Liver (tissue), 7 donors: ENCODE measurements at regions not wholly inside any gene's neighbourhood (a gene's known extent, or its start where the extent isn't known, plus 50 kb on each side); places are given as distances from the start of the nearest gene placed in this dataset.

Experiments
- DNase-seq: peaks from one replicate; pipeline ENCODE4 v3.0.0-alpha.2; 2017; ENCODE audit warnings: low spot score
- H3K27ac ChIP-seq, 2 donors: one replicate each; pipeline ENCODE4 v1.7.0; 2013; ENCODE audit warnings: inconsistent platforms in 2 of 2, low read length in 2 of 2, control low read depth in 1 of 2, low read depth in 1 of 2, mild to moderate bottlenecking in 1 of 2
- H3K27me3 ChIP-seq, 4 donors: one replicate each; pipeline versions ENCODE4 v1.6.1 to v1.7.0; 2013; ENCODE audit warnings: low read length in 3 of 4, inconsistent platforms in 1 of 4, mild to moderate bottlenecking in 1 of 4, moderate library complexity in 1 of 4; ENCODE audit not compliant: control insufficient read depth in 4 of 4, insufficient read depth in 4 of 4
- H3K36me3 ChIP-seq, 4 donors: one replicate each; pipeline versions ENCODE4 v1.6.1 to v1.7.0; 2013; ENCODE audit warnings: low read length in 3 of 4, mild to moderate bottlenecking in 3 of 4, low read depth in 1 of 4, moderate library complexity in 1 of 4; ENCODE audit not compliant: control insufficient read depth in 4 of 4, insufficient read depth in 3 of 4
- H3K4me1 ChIP-seq, 4 donors: one replicate each; pipeline versions ENCODE4 v1.6.1 to v1.7.0; 2013; ENCODE audit warnings: low read length in 3 of 4, mild to moderate bottlenecking in 3 of 4, moderate library complexity in 1 of 4; ENCODE audit not compliant: control insufficient read depth in 4 of 4, insufficient read depth in 4 of 4
- H3K4me3 ChIP-seq, 3 donors: one replicate each; pipeline versions ENCODE4 v1.6.1 to v1.7.0; 2013; ENCODE audit warnings: low read length in 3 of 3, control low read depth in 1 of 3, low read depth in 1 of 3, mild to moderate bottlenecking in 1 of 3
- H3K9ac ChIP-seq, 2 donors: one replicate each; pipeline ENCODE4 v1.7.0; 2013; ENCODE audit warnings: low read length in 2 of 2, mild to moderate bottlenecking in 2 of 2, moderate library complexity in 2 of 2, control low read depth in 1 of 2, low read depth in 1 of 2
- H3K9me3 ChIP-seq, 4 donors: one replicate each; pipeline versions ENCODE4 v1.6.1 to v1.7.0; 2013; ENCODE audit warnings: low read length in 3 of 4; ENCODE audit not compliant: control insufficient read depth in 4 of 4
- EGR1 ChIP-seq, 2 donors: IDR thresholded peaks; 2 replicates each; pipeline ENCODE4 v1.6.1; 2016 to 2018; ENCODE audit warnings: antibody characterized with exemption in 2 of 2, low read depth in 2 of 2
- FOXA1 ChIP-seq: IDR thresholded peaks from 2 replicates; pipeline ENCODE4 v1.6.1; 2016; ENCODE audit warnings: antibody characterized with exemption
- FOXA2 ChIP-seq: IDR thresholded peaks from 2 replicates; pipeline ENCODE4 v1.6.1; 2016; ENCODE audit warnings: antibody characterized with exemption
- GABPA ChIP-seq, 2 donors: IDR thresholded peaks in 1 of 2; conservative IDR thresholded peaks in 1 of 2; 2 replicates each; pipeline ENCODE4 v1.6.1; 2016; ENCODE audit warnings: antibody characterized with exemption in 2 of 2, mild to moderate bottlenecking in 1 of 2, moderate library complexity in 1 of 2
- HNF4A ChIP-seq, 2 donors: conservative IDR thresholded peaks; 2 replicates each; pipeline ENCODE4 v1.6.1; 2016; ENCODE audit warnings: antibody characterized with exemption in 2 of 2, mild to moderate bottlenecking in 2 of 2
- HNF4G ChIP-seq: IDR thresholded peaks from 2 replicates; pipeline ENCODE4 v1.6.1; 2016; ENCODE audit warnings: antibody characterized with exemption
- JUND ChIP-seq, 2 donors: IDR thresholded peaks; 2 replicates each; pipeline ENCODE4 v1.6.1; 2016; ENCODE audit warnings: antibody characterized with exemption in 2 of 2
- RAD21 ChIP-seq, 2 donors: IDR thresholded peaks; 2 replicates each; pipeline ENCODE4 v1.6.1; 2016; ENCODE audit warnings: antibody characterized with exemption in 2 of 2, mild to moderate bottlenecking in 2 of 2
- SP1 ChIP-seq: IDR thresholded peaks from 2 replicates; pipeline ENCODE4 v1.6.1; 2018; ENCODE audit warnings: antibody characterized with exemption, mild to moderate bottlenecking
- TAF1 ChIP-seq: conservative IDR thresholded peaks from 2 replicates; pipeline ENCODE4 v1.6.1; 2016; ENCODE audit warnings: antibody characterized with exemption, mild to moderate bottlenecking
- YY1 ChIP-seq: IDR thresholded peaks from 2 replicates; pipeline ENCODE4 v1.6.1; 2016; ENCODE audit warnings: antibody characterized with exemption, mild to moderate bottlenecking
- TF ChIP-seq, protein P1 (sequence below): IDR thresholded peaks from 2 replicates; pipeline ENCODE4 v1.6.1; 2016; ENCODE audit warnings: antibody characterized with exemption
- TF ChIP-seq, protein P2 (sequence below): fragments of 150-350 bp; IDR thresholded peaks from 2 replicates; pipeline ENCODE4 v1.5.1; 2017; ENCODE audit warnings: improper control_type of control experiment, low read depth, low read length; ENCODE audit not compliant: missing input control
- TF ChIP-seq, protein P3 (sequence below): IDR thresholded peaks from 2 replicates; pipeline ENCODE4 v1.6.1; 2016; ENCODE audit warnings: antibody characterized with exemption
- TF ChIP-seq, protein P4 (sequence below): IDR thresholded peaks from 2 replicates; pipeline ENCODE4 v1.6.1; 2016; ENCODE audit warnings: antibody characterized with exemption, mild to moderate bottlenecking
- donor health status: healthy.
- donor health status: healthy.
- donor health status: healthy.
- donor health status: healthy.

DNA sequence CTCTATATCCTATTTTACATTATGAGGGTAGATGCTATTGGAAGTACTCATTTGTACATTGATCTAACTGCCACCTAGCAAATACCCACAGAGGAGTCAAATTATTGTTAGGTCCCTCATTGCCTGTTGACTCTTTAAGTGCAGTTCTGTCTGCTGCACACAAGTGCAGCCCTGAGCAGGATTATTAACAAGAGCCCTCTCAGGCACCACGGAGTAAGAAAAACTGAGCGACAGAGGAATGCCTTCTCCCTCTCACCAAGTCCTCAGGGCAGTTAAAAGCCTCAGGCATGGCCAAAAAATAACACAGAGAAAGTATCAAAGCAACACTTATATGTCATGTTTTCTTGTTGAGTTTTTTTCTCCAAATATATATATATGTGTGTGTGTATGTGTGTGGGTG, 340.0 kb upstream of the NRG3 start (continued):
- TF ChIP-seq, protein P1, sequence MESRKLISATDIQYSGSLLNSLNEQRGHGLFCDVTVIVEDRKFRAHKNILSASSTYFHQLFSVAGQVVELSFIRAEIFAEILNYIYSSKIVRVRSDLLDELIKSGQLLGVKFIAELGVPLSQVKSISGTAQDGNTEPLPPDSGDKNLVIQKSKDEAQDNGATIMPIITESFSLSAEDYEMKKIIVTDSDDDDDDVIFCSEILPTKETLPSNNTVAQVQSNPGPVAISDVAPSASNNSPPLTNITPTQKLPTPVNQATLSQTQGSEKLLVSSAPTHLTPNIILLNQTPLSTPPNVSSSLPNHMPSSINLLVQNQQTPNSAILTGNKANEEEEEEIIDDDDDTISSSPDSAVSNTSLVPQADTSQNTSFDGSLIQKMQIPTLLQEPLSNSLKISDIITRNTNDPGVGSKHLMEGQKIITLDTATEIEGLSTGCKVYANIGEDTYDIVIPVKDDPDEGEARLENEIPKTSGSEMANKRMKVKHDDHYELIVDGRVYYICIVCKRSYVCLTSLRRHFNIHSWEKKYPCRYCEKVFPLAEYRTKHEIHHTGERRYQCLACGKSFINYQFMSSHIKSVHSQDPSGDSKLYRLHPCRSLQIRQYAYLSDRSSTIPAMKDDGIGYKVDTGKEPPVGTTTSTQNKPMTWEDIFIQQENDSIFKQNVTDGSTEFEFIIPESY, result no peak
- TF ChIP-seq JUND (IDR thresholded peaks at IDR 0.05) (no peak), HNF4G (no peak), GABPA (IDR thresholded peaks at IDR 0.05 in 1 of 2, conservative IDR thresholded peaks at IDR 0.05 in 1 of 2) (no peak)

DNA sequence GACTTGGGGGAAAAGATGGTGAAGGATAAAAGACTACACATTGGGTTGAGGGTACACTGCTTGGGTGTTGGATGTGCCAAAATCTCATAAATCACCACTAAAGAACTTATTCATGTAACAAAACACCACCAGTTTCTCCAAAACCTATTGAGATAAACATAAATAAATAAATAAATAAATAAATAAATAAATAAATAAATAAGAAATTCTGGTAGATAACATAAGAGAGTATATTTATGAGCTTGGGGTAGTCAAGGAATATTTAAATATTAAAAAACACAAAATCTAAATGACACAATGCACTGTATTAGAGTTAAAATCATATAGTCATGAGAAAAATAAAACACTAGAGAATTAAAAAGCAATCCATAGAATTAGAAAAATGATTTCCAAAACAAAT, 333.5 kb upstream of the NRG3 start:
- Histone ChIP-seq H3K27me3 (no peaks in the 10 kb centered on the region), H3K36me3 (no peaks in the 10 kb centered on the region), H3K9me3 (peaks cover 0 to 5% (median 0%) of the 10 kb centered on the region in 4 donors), H3K27ac (no peak overlapping the region), H3K4me1 (no peaks in the 10 kb centered on the region), H3K9ac (no peak overlapping the region), H3K4me3 (no peak overlapping the region)
- DNase-seq, result no peak
- TF ChIP-seq FOXA2 (no peak), RAD21 (IDR thresholded peaks at IDR 0.05) (no peak), FOXA1 (no peak), EGR1 (IDR thresholded peaks at IDR 0.05; ENCODE audit: low read depth in 2 of 2) (no peak), GABPA (IDR thresholded peaks at IDR 0.05 in 1 of 2, conservative IDR thresholded peaks at IDR 0.05 in 1 of 2) (no peak), TAF1 (no peak), JUND (IDR thresholded peaks at IDR 0.05) (no peak), YY1 (no peak), HNF4A (conservative IDR thresholded peaks at IDR 0.05) (no peak), HNF4G (no peak), SP1 (no peak)
- TF ChIP-seq, protein P2, sequence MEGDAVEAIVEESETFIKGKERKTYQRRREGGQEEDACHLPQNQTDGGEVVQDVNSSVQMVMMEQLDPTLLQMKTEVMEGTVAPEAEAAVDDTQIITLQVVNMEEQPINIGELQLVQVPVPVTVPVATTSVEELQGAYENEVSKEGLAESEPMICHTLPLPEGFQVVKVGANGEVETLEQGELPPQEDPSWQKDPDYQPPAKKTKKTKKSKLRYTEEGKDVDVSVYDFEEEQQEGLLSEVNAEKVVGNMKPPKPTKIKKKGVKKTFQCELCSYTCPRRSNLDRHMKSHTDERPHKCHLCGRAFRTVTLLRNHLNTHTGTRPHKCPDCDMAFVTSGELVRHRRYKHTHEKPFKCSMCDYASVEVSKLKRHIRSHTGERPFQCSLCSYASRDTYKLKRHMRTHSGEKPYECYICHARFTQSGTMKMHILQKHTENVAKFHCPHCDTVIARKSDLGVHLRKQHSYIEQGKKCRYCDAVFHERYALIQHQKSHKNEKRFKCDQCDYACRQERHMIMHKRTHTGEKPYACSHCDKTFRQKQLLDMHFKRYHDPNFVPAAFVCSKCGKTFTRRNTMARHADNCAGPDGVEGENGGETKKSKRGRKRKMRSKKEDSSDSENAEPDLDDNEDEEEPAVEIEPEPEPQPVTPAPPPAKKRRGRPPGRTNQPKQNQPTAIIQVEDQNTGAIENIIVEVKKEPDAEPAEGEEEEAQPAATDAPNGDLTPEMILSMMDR, result no peak
- TF ChIP-seq, protein P1, result no peak
- TF ChIP-seq, protein P3, sequence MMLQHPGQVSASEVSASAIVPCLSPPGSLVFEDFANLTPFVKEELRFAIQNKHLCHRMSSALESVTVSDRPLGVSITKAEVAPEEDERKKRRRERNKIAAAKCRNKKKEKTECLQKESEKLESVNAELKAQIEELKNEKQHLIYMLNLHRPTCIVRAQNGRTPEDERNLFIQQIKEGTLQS, result no peak
- TF ChIP-seq, protein P4, sequence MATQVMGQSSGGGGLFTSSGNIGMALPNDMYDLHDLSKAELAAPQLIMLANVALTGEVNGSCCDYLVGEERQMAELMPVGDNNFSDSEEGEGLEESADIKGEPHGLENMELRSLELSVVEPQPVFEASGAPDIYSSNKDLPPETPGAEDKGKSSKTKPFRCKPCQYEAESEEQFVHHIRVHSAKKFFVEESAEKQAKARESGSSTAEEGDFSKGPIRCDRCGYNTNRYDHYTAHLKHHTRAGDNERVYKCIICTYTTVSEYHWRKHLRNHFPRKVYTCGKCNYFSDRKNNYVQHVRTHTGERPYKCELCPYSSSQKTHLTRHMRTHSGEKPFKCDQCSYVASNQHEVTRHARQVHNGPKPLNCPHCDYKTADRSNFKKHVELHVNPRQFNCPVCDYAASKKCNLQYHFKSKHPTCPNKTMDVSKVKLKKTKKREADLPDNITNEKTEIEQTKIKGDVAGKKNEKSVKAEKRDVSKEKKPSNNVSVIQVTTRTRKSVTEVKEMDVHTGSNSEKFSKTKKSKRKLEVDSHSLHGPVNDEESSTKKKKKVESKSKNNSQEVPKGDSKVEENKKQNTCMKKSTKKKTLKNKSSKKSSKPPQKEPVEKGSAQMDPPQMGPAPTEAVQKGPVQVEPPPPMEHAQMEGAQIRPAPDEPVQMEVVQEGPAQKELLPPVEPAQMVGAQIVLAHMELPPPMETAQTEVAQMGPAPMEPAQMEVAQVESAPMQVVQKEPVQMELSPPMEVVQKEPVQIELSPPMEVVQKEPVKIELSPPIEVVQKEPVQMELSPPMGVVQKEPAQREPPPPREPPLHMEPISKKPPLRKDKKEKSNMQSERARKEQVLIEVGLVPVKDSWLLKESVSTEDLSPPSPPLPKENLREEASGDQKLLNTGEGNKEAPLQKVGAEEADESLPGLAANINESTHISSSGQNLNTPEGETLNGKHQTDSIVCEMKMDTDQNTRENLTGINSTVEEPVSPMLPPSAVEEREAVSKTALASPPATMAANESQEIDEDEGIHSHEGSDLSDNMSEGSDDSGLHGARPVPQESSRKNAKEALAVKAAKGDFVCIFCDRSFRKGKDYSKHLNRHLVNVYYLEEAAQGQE, result no peak
